Nucleus accumbens (tissue), 56 donors: ENCODE measurements at regions not wholly inside any gene's neighbourhood (a gene's known extent, or its start where the extent isn't known, plus 50 kb on each side); places are given as distances from the start of the nearest gene placed in this dataset.
A peak's percentile ranks its signal among the peaks of the same experiment; 100 is the strongest.
"Not testable (repeated sequence)": the region's sequence is repeated elsewhere in the genome, so short reads cannot be mapped to it uniquely, and the experiment has no call there.

Source experiments
- DNase-seq, 56 donors: peaks; one replicate each; lab custom pipeline; 2025; lab: John Stamatoyannopoulos, UW

- peak in 41 of 56 donors; percentile 1 to 53 (median 32) for DNase-seq
Observed at GRCh38 chr6:134822920-134823709, 126.8 kb downstream of the ALDH8A1 start.

GRCh38 chr6:134821928-134822864, 127.7 kb downstream of the ALDH8A1 start:
- DNase-seq = no peak

- no peak for DNase-seq
Observed at GRCh38 chr6:134821397-134821796, 128.5 kb downstream of the ALDH8A1 start.

- DNase-seq = no peak
Observed at GRCh38 chr6:134819863-134820800, 129.8 kb downstream of the ALDH8A1 start.

GRCh38 chr6:134819236-134819635, 130.7 kb downstream of the ALDH8A1 start:
- DNase-seq = no peak

- no peak for DNase-seq
Observed at GRCh38 chr6:134817448-134817847, 132.5 kb downstream of the ALDH8A1 start.

- no peak for DNase-seq
Observed at GRCh38 chr6:134816780-134817179, 133.1 kb downstream of the ALDH8A1 start.

- no peak for DNase-seq
Observed at GRCh38 chr6:134816300-134816699, 133.6 kb downstream of the ALDH8A1 start.

- DNase-seq = no peak
Observed at GRCh38 chr6:134814076-134814695, 135.7 kb downstream of the ALDH8A1 start.

GRCh38 chr6:134813146-134813545, 136.8 kb downstream of the ALDH8A1 start:
- no peak for DNase-seq

- DNase-seq = no peak
Observed at GRCh38 chr6:134810402-134810801, 139.5 kb downstream of the ALDH8A1 start.

GRCh38 chr6:134809130-134809529, 140.8 kb downstream of the ALDH8A1 start:
- no peak for DNase-seq

- DNase-seq = no peak
Observed at GRCh38 chr6:134806180-134806798, 143.6 kb downstream of the ALDH8A1 start.

- DNase-seq = no peak
Observed at GRCh38 chr6:134805168-134805567, 144.7 kb downstream of the ALDH8A1 start.

GRCh38 chr6:134804311-134804710, 145.6 kb downstream of the ALDH8A1 start:
- not testable (repeated sequence) for DNase-seq

- no peak for DNase-seq
Observed at GRCh38 chr6:134802426-134803058, 147.4 kb downstream of the ALDH8A1 start.

GRCh38 chr6:134797400-134798113, 152.3 kb downstream of the ALDH8A1 start:
- DNase-seq = no peak

- no peak for DNase-seq
Observed at GRCh38 chr6:134795691-134796090, 154.2 kb downstream of the ALDH8A1 start.
